ENCODE measurements at regions not wholly inside any gene's neighbourhood (a gene's known extent, or its start where the extent isn't known, plus 50 kb on each side); places are given as distances from the start of the nearest gene placed in this dataset.
"Not testable (repeated sequence)": the region's sequence is repeated elsewhere in the genome, so short reads cannot be mapped to it uniquely, and the experiment has no call there.

DNA sequence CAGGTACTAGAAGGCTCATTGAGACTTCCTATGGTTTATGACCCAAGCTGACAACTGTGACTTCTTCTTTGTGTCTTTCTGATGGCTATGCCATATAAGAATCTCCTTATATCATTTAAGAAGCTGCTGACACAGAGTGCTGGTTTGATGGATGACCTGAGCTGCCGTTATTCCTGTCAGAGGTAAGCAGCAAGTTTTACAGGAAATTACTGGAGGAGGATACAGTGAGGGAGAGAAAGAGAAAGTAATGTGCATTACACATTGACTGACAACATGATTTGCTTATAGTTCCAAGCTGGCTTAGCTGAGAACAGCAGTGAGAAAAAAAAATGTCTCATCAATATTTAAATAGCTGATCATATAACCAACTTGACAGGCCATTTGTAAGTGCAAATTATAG, 981.4 kb downstream of the FSCB start:
- 60 to 71% methylated on average over 1 of the region's 1 CpG for WGBS, 2 experiments (ENCODE audit: insufficient coverage in 2 of 2)
- H3K4me3 ChIP-seq (ENCODE audit: extremely low read depth, insufficient read depth, low read length, poor library complexity, severe bottlenecking) = no peak overlapping the region
- no peaks in the 10 kb centered on the region for H3K9me3 ChIP-seq (ENCODE audit: control insufficient read depth, low read length)
- no peak overlapping the region for H3K27ac ChIP-seq (ENCODE audit: low read depth, low read length, severe bottlenecking)
- no peaks in the 10 kb centered on the region for H3K4me1 ChIP-seq (ENCODE audit: control insufficient read depth, insufficient read depth, low read length, poor library complexity, severe bottlenecking)
- H3K36me3 ChIP-seq (ENCODE audit: control insufficient read depth, insufficient read depth, low read length) = no peaks in the 10 kb centered on the region

DNA sequence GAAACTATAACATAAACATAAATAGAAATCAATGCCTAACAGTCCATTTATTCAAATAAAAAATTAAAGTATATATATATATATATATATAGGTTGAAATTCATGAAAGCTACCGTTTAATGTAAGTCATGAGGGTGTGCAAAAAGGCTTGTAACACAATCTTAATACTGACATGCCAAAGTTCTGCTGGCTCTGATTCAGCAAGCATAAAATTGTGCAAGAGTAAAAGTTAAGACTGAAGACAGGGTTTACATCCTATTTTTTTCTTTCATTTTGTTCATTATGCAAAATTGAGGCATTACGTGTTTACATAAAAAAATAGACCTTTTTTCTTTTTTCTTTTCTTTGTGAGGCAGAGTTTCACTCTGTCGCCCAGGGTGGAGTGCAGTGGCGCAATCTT, 984.2 kb downstream of the FSCB start:
- no peaks in the 10 kb centered on the region for H3K4me1 ChIP-seq (ENCODE audit: control insufficient read depth, insufficient read depth, low read length, poor library complexity, severe bottlenecking)
- no peak overlapping the region for H3K4me3 ChIP-seq (ENCODE audit: extremely low read depth, insufficient read depth, low read length, poor library complexity, severe bottlenecking)
- H3K27ac ChIP-seq (ENCODE audit: low read depth, low read length, severe bottlenecking) = no peak overlapping the region
- 80% methylated on average over 1 of the region's 4 CpGs; no CpG with 5 or more reads in 1 of the 2 experiments for WGBS, 2 experiments (ENCODE audit: insufficient coverage in 2 of 2)
- no peaks in the 10 kb centered on the region for H3K9me3 ChIP-seq (ENCODE audit: control insufficient read depth, low read length)
- no peaks in the 10 kb centered on the region for H3K36me3 ChIP-seq (ENCODE audit: control insufficient read depth, insufficient read depth, low read length)

DNA sequence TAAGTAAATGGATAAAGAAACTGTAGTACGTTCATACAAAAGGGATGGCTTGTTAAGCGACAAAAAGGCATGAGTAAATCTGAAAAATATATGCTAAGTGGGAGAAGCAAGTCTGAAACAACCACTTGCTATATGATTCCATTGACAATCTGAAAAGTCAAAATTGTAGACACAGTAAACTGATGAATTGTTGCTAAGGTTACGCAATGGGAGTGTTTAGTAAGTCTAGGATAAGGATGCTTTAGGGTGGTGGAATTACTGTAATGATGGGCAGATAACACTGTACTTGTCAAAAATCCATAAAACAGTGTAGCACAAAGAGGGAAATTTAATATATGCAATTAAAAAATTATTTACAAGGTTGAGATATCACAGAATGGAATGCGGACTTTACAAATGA, 984.9 kb downstream of the FSCB start:
- H3K36me3 ChIP-seq (ENCODE audit: control insufficient read depth, insufficient read depth, low read length) = no peaks in the 10 kb centered on the region
- H3K9me3 ChIP-seq (ENCODE audit: control insufficient read depth, low read length) = no peaks in the 10 kb centered on the region
- 94 to 95% methylated on average over 2 to 3 of the region's 4 CpGs for WGBS, 2 experiments (ENCODE audit: insufficient coverage in 2 of 2)

GRCh38 chr14:43503508-43503907, 1003.6 kb downstream of the FSCB start:
- Histone ChIP-seq H3K27ac (ENCODE audit: low read depth, low read length, severe bottlenecking) (no peak overlapping the region), H3K36me3 (ENCODE audit: control insufficient read depth, insufficient read depth, low read length) (no peaks in the 10 kb centered on the region), H3K4me3 (ENCODE audit: extremely low read depth, insufficient read depth, low read length, poor library complexity, severe bottlenecking) (no peak overlapping the region), H3K9me3 (ENCODE audit: control insufficient read depth, low read length) (no peaks in the 10 kb centered on the region), H3K4me1 (ENCODE audit: control insufficient read depth, insufficient read depth, low read length, poor library complexity, severe bottlenecking) (no peaks in the 10 kb centered on the region)

More for the DNA sequence above, 984.9 kb downstream of the FSCB start:
- H3K4me1 ChIP-seq (ENCODE audit: control insufficient read depth, insufficient read depth, low read length, poor library complexity, severe bottlenecking) = no peaks in the 10 kb centered on the region
- no peak overlapping the region for H3K27ac ChIP-seq (ENCODE audit: low read depth, low read length, severe bottlenecking)
- H3K4me3 ChIP-seq (ENCODE audit: extremely low read depth, insufficient read depth, low read length, poor library complexity, severe bottlenecking) = no peak overlapping the region

DNA sequence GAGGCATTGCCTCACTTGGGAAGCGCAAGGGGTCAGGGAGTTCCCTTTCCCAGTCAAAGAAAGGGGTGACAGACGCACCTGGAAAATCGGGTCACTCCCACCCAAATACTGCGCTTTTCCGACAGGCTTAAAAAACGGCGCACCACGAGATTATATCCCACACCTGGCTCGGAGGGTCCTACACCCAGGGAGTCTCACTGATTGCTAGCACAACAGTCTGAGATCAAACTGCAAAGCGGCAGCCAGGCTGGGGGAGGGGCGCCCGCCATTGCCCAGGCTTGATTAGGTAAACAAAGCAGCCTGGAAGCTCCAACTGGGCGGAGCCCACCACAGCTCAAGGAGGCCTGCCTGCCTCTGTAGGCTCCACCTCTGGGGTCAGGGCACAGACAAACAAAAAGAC, 1014.7 kb downstream of the FSCB start:
- 92% methylated on average over 6 of the region's 13 CpGs; no CpG with 5 or more reads in 1 of the 2 experiments for WGBS, 2 experiments (ENCODE audit: insufficient coverage in 2 of 2)
- not testable (repeated sequence) for H3K36me3 ChIP-seq (ENCODE audit: control insufficient read depth, insufficient read depth, low read length); H3K9me3 ChIP-seq (ENCODE audit: control insufficient read depth, low read length); H3K4me1 ChIP-seq (ENCODE audit: control insufficient read depth, insufficient read depth, low read length, poor library complexity, severe bottlenecking); H3K27ac ChIP-seq (ENCODE audit: low read depth, low read length, severe bottlenecking); H3K4me3 ChIP-seq (ENCODE audit: extremely low read depth, insufficient read depth, low read length, poor library complexity, severe bottlenecking)

- Histone ChIP-seq H3K4me3 (ENCODE audit: extremely low read depth, insufficient read depth, low read length, poor library complexity, severe bottlenecking) (no peak overlapping the region), H3K27ac (ENCODE audit: low read depth, low read length, severe bottlenecking) (no peak overlapping the region), H3K36me3 (ENCODE audit: control insufficient read depth, insufficient read depth, low read length) (no peaks in the 10 kb centered on the region), H3K4me1 (ENCODE audit: control insufficient read depth, insufficient read depth, low read length, poor library complexity, severe bottlenecking) (no peaks in the 10 kb centered on the region), H3K9me3 (ENCODE audit: control insufficient read depth, low read length) (no peaks in the 10 kb centered on the region)
- no CpG with 5 or more reads among the region's 3 CpGs for WGBS, 2 experiments (ENCODE audit: insufficient coverage in 2 of 2)
These were observed 1023.7 kb downstream of the FSCB start for GRCh38 chr14:43483415-43483814.

- Histone ChIP-seq H3K9me3 (ENCODE audit: control insufficient read depth, low read length) (no peaks in the 10 kb centered on the region), H3K36me3 (ENCODE audit: control insufficient read depth, insufficient read depth, low read length) (no peaks in the 10 kb centered on the region), H3K27ac (ENCODE audit: low read depth, low read length, severe bottlenecking) (no peak overlapping the region), H3K4me3 (ENCODE audit: extremely low read depth, insufficient read depth, low read length, poor library complexity, severe bottlenecking) (no peak overlapping the region), H3K4me1 (ENCODE audit: control insufficient read depth, insufficient read depth, low read length, poor library complexity, severe bottlenecking) (no peaks in the 10 kb centered on the region)
- WGBS, 2 experiments (ENCODE audit: insufficient coverage in 2 of 2) = 100% methylated on average over 1 of the region's 2 CpGs; no CpG with 5 or more reads in 1 of the 2 experiments
These were observed 1025.2 kb downstream of the FSCB start for GRCh38 chr14:43481864-43482263.

DNA sequence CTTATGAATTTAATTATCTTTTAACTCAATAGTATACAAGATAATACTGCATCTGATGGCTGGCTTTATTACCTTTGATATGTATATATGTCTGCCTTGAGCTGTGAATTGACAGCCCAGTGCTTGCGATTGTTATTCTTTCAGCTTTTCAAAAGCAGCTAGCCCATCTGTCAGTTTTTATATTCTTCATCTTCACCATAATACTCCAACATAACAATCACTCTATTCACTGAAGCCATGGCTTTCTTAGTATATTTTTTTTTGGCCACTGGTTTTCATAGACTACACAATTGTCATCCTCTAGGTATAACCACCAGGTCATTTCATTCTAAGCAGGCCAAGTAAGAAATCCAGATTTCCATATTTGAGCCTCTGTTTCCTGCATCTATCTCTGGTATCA, 1026.1 kb downstream of the FSCB start:
- no peaks in the 10 kb centered on the region for H3K9me3 ChIP-seq (ENCODE audit: control insufficient read depth, low read length)
- WGBS, 2 experiments (ENCODE audit: insufficient coverage in 2 of 2) = 100% methylated on average over 1 of the region's 1 CpG; no CpG with 5 or more reads in 1 of the 2 experiments
- H3K27ac ChIP-seq (ENCODE audit: low read depth, low read length, severe bottlenecking) = no peak overlapping the region

DNA sequence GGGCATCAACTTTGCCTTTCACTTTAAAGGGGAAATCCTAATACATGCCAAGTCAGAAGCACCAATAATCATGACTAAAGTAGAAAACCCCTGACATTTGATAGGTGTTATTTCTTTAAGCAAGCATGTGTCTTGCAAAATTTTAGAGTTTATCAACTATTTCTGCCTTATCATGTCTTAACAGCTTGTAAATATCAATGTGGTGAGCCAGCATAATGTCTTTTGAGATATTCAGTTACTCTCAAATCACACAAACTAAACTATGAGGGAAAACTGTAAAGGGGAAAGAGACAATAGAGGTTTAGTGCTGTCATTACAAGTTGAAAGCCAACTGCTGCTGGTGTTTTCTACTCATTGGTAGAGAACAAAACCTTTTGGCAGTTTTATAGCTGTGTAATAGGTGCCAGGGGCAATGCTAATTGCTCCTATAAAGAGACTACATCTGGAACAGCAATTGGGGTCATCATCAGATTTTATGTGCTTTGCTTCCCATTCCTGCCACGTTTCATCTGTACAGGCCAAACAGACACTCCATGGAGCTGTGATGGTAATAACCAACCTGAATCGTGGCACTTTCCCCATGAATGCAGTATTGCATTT, 1027.4 kb downstream of the FSCB start:
- Histone ChIP-seq H3K9me3 (ENCODE audit: control insufficient read depth, low read length) (no peaks in the 10 kb centered on the region), H3K4me1 (ENCODE audit: control insufficient read depth, insufficient read depth, low read length, poor library complexity, severe bottlenecking) (no peaks in the 10 kb centered on the region), H3K27ac (ENCODE audit: low read depth, low read length, severe bottlenecking) (no peak overlapping the region), H3K36me3 (ENCODE audit: control insufficient read depth, insufficient read depth, low read length) (no peaks in the 10 kb centered on the region), H3K4me3 (ENCODE audit: extremely low read depth, insufficient read depth, low read length, poor library complexity, severe bottlenecking) (no peak overlapping the region)
- 83 to 85% methylated on average over 1 to 2 of the region's 2 CpGs for WGBS, 2 experiments (ENCODE audit: insufficient coverage in 2 of 2)

More for the DNA sequence above, 1026.1 kb downstream of the FSCB start:
- no peak overlapping the region for H3K4me3 ChIP-seq (ENCODE audit: extremely low read depth, insufficient read depth, low read length, poor library complexity, severe bottlenecking)
- H3K4me1 ChIP-seq (ENCODE audit: control insufficient read depth, insufficient read depth, low read length, poor library complexity, severe bottlenecking) = no peaks in the 10 kb centered on the region
- H3K36me3 ChIP-seq (ENCODE audit: control insufficient read depth, insufficient read depth, low read length) = no peaks in the 10 kb centered on the region

GRCh38 chr14:43476822-43477221, 1030.3 kb downstream of the FSCB start:
- H3K4me3 ChIP-seq (ENCODE audit: extremely low read depth, insufficient read depth, low read length, poor library complexity, severe bottlenecking) = no peak overlapping the region
- no peaks in the 10 kb centered on the region for H3K36me3 ChIP-seq (ENCODE audit: control insufficient read depth, insufficient read depth, low read length)
- WGBS, 2 experiments (ENCODE audit: insufficient coverage in 2 of 2) = 75% methylated on average over 1 of the region's 2 CpGs; no CpG with 5 or more reads in 1 of the 2 experiments
- no peaks in the 10 kb centered on the region for H3K9me3 ChIP-seq (ENCODE audit: control insufficient read depth, low read length)
- no peaks in the 10 kb centered on the region for H3K4me1 ChIP-seq (ENCODE audit: control insufficient read depth, insufficient read depth, low read length, poor library complexity, severe bottlenecking)
- no peak overlapping the region for H3K27ac ChIP-seq (ENCODE audit: low read depth, low read length, severe bottlenecking)

- H3K36me3 ChIP-seq (ENCODE audit: control insufficient read depth, insufficient read depth, low read length) = no peaks in the 10 kb centered on the region
- H3K4me3 ChIP-seq (ENCODE audit: extremely low read depth, insufficient read depth, low read length, poor library complexity, severe bottlenecking) = no peak overlapping the region
- H3K27ac ChIP-seq (ENCODE audit: low read depth, low read length, severe bottlenecking) = no peak overlapping the region
- no peaks in the 10 kb centered on the region for H3K4me1 ChIP-seq (ENCODE audit: control insufficient read depth, insufficient read depth, low read length, poor library complexity, severe bottlenecking)
- H3K9me3 ChIP-seq (ENCODE audit: control insufficient read depth, low read length) = no peaks in the 10 kb centered on the region
These were observed 1031.3 kb downstream of the FSCB start for GRCh38 chr14:43475757-43476156.
